GM12891 (cell line): ENCODE measurements at regions not wholly inside any gene's neighbourhood (a gene's known extent, or its start where the extent isn't known, plus 50 kb on each side); places are given as distances from the start of the nearest gene placed in this dataset.

Source experiments
- PAX5 ChIP-seq: IDR thresholded peaks from 2 replicates; pipeline ENCODE4 v1.6.1; 2011; ENCODE audit warnings: low read length, moderate library complexity, mild to moderate bottlenecking; ENCODE audit not compliant: insufficient read depth, severe bottlenecking
- POLR2A ChIP-seq: IDR thresholded peaks from 2 replicates; pipeline ENCODE4 v1.6.1; 2011; ENCODE audit warnings: low read depth, low read length, control low read depth
- POLR2AphosphoS5 ChIP-seq: IDR thresholded peaks from 2 replicates; pipeline ENCODE4 v1.6.1; 2011; ENCODE audit warnings: low read depth, low read length, control low read depth
- POU2F2 ChIP-seq: IDR thresholded peaks from 2 replicates; pipeline ENCODE4 v1.6.1; 2011; ENCODE audit warnings: low read depth, mild to moderate bottlenecking, control low read depth, low read length, moderate library complexity
- SPI1 ChIP-seq: IDR thresholded peaks from 2 replicates; pipeline ENCODE4 v1.6.1; 2011; ENCODE audit warnings: low read depth, low read length, control low read depth
- TAF1 ChIP-seq: IDR thresholded peaks from 2 replicates; pipeline ENCODE4 v1.6.1; 2011; ENCODE audit warnings: low read depth, low read length, control low read depth

DNA sequence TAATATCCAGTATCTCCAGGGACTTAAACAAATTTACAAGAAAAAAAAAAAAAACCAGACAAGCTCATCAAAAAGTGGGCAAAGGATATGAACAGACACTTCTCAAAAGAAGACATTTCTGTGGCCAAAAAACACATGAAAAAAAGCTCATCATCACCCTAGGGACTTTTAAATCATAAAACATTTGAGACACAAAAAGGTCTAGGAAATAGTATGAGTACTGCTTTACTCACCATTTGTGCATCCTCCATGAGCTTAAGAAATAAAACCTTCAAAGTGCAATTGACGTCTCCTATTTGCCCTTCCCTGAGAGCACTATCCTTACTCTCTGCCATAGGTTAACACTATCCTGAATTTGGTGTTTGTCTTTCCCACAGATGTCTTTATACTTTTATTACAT, 193.7 kb upstream of the NREP start:
- TF ChIP-seq POLR2A: no peak
- no peak for TF ChIP-seq TAF1
- no peak for TF ChIP-seq POLR2AphosphoS5
- TF ChIP-seq PAX5: no peak
- TF ChIP-seq SPI1: no peak
- no peak for TF ChIP-seq POU2F2
